Fibroblast of skin of left quadriceps (primary cell): ENCODE measurements at regions not wholly inside any gene's neighbourhood (a gene's known extent, or its start where the extent isn't known, plus 50 kb on each side); places are given as distances from the start of the nearest gene placed in this dataset.
"Not testable (repeated sequence)": the region's sequence is repeated elsewhere in the genome, so short reads cannot be mapped to it uniquely, and the experiment has no call there.

Experiments
- DNase-seq, 2 experiments: peaks; one replicate each; pipeline ENCODE4 v3.0.0-alpha.2; 2013; ENCODE audit warnings: low read depth in 2 of 2

GRCh38 chr11:103730131-103730940, 306.1 kb upstream of the DDI1 start:
- DNase-seq, result peak; percentile 13

DNA sequence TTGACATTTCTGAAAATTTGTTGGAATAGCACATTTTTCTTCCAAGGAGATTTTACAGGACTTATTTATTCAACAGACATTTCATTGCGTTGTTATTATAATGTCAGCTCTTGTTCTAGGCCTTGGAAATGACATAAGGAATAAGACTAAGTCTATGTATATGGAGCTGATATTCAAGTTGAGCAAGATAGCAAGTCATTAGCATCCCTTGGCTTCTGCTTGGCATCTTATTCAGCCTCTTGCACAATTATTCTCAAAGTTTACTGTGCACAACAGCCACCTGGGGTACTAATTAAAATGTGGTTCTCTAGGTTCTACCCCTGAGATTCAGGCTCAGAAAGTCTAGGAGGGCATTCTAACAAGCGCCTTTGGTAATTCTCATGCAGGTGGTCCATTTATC, 304.8 kb upstream of the DDI1 start:
- DNase-seq, result no peak

DNA sequence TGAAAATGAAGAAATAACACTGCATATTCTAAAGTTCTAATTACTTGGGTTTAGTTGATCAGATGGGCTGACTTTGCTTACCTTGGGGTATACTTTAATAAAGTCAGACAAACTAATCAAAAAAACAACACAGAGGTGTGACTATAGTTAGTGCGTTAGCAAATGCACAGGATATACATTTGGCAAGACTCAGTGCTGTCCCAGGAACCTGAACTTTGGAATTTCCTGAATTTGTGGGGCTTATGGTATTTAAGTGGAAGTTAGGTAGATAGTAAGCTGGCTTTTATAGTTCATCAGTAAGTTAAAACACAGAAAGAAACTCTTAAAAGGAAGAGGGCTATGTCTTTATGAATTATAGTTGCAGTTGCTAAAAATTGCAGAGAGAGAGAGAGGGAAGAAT, 302.6 kb upstream of the DDI1 start:
- no peak for DNase-seq

GRCh38 chr11:103735497-103736032, 300.9 kb upstream of the DDI1 start:
- no peak for DNase-seq

DNA sequence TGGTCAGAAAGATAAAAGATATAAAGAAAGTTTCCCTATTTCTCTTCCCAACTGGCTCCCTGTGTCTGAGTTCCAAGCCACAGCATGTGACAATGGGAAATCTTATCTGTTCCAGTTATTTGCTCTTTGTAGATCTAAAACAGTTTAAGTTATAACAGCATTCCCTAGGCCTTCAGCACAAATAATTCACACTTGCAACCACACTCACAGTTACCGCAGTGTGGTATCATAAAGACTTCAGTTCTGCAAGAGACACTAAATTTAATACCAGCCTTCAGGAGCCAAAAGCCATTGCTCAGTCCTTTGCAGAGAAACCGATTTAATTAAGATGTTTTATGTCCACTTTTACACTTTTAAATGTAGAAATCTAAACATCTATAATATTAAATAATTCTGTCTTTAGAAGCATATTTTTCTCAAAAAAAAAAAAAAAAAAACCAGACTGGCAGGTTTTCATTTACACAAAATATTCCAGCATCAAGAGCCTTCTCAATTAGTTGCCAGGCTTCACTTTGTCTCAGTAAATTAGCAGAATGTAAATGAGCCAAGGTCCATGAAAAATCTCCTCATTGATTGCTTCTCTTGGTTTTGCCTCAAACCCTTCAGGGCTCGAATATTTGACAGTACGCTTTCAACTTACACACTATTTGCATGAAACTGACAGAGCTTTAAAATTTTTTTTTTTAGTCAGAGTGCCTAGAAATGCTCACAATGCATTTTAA, 300.0 kb upstream of the DDI1 start:
- DNase-seq, result no peak

- no peak for DNase-seq
These were observed 299.3 kb upstream of the DDI1 start for GRCh38 chr11:103737037-103737622.

DNA sequence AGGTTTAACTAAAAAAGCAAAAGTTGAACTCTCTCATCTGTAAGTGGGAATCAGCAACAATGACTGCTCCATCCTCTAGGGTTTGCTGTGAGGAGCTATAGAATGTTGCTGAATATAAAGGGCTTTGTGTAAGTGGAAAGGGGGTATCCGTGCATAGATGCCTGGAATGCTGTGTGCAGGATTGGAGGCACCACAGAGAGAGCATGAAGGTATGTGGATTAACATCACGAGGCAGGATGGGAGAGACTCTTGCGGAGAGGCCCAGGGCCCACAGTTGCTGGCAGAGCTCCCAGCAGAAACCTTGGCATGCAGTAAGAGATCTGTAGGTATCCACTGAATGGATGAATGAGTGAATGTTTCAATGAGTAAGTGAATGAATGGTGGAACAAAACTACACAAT, 298.7 kb upstream of the DDI1 start:
- DNase-seq, result no peak

GRCh38 chr11:103739074-103739796, 297.2 kb upstream of the DDI1 start:
- not testable (repeated sequence) for DNase-seq

GRCh38 chr11:103744496-103745153, 291.8 kb upstream of the DDI1 start:
- DNase-seq, result no peak

GRCh38 chr11:103749158-103749557, 287.3 kb upstream of the DDI1 start:
- DNase-seq, result no peak

DNA sequence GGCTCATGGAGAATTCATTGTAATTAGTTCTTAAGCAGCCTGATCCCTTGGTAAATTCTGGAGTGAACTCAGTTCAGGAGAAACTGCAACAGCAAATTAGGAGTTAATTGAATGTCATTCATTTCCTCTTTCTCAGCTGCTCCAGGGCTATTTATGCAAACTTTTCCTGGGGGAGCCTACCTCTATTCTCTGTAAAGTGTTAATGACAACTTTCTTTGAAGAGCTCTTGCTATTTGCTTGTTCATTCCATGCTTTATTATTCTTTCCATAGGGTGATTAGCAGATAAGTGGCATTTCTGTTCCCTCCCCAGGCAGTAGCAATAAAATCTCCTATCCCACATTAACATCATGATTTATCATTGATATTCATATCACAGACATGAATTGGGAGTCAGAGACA, 267.6 kb upstream of the DDI1 start:
- no peak for DNase-seq

- peak; percentile 48 to 49 for DNase-seq
These were observed 263.4 kb upstream of the DDI1 start for GRCh38 chr11:103773059-103773458.

- DNase-seq, result no peak
These were observed 262.9 kb upstream of the DDI1 start for GRCh38 chr11:103773537-103773936.

DNA sequence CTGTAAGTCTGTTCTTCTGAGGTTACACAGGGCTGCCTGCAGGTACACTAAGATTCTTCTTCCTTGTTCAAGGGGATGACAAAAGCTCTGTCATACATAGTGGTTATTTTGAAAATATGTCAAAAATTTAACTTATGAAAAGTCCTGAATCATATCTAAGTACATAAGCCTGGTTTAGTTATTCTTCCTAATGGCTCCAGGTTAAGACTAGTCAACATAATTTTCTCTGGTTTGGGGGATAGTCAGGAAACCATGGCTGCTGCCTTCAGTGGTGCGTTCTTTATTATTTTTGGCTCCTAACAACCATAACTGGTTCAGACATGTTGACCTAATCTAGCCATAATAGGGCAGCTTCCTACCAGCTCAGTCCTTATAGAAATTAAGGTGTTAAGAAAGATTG, 257.4 kb upstream of the DDI1 start:
- DNase-seq, result no peak

GRCh38 chr11:103789952-103790351, 246.5 kb upstream of the DDI1 start:
- no peak for DNase-seq

GRCh38 chr11:103792981-103793468, 243.4 kb upstream of the DDI1 start:
- no peak for DNase-seq

- peak in 1 of 2 experiments; percentile 49 for DNase-seq
These were observed 242.2 kb upstream of the DDI1 start for GRCh38 chr11:103794262-103794661.

DNA sequence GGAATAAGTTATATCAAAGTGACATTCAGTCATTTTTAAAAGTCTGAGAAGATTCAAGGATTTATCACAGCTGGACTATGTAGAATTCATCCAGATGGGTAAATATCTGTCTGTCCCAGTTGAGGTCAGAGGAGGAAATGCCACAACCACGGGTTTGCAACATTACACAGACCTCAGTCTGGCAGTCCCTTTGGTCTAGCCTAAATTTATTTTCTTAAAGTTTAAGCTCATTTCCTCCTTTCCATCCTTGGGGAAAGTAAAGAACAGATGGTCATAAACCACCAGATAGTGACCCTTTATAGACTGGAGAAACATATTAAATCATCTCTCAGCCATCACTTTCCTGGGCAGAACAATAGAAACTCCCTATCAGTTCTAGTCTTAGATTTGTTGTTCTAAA, 238.4 kb upstream of the DDI1 start:
- DNase-seq, result peak; percentile 52 to 61

- DNase-seq, result no peak
These were observed 238.0 kb upstream of the DDI1 start for GRCh38 chr11:103798446-103798845.

GRCh38 chr11:103800406-103801114, 235.9 kb upstream of the DDI1 start:
- DNase-seq, result no peak

- DNase-seq, result no peak
These were observed 233.4 kb upstream of the DDI1 start for GRCh38 chr11:103803062-103803461.
